ENCODE measurements at regions not wholly inside any gene's neighbourhood (a gene's known extent, or its start where the extent isn't known, plus 50 kb on each side); places are given as distances from the start of the nearest gene placed in this dataset.

DNA sequence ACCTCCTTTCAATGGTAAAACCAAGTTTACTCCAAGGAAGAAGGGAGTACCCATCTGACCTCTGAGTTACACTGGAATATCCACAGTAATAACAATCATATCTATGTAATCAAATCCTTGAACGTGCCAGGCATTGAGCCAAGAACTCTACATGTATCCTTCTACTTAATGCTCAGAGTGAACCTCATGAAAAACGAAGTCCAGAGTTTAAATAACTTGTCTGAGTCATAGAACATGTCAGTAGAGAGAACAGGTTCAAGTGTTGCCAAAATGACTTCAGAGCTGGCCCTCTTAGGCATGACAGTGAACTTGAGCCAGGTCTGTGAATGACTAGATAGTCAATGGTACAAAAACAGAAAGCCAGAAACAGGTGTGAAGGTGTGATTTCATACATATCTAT is 164.1 kb upstream of the ZNF618 start (continued):
- TF ChIP-seq KDM4A (IDR thresholded peaks at IDR 0.05; ENCODE audit: low read depth, low read length, severe bottlenecking) = no peak
- no peak for TF ChIP-seq CHD1 (IDR thresholded peaks at IDR 0.05; ENCODE audit: low read depth, low read length)
- TF ChIP-seq SIN3A (conservative IDR thresholded peaks at IDR 0.05 in 1 of 2, IDR thresholded peaks at IDR 0.05 in 1 of 2; ENCODE audit: low read depth in 1 of 2, low read length in 2 of 2) = no peak
- TF ChIP-seq RAD21 (IDR thresholded peaks at IDR 0.05 in 1 of 2, conservative IDR thresholded peaks at IDR 0.05 in 1 of 2; ENCODE audit: low read depth in 2 of 2, low read length in 2 of 2) = no peak
- no peak for TF ChIP-seq JUN (IDR thresholded peaks at IDR 0.05; ENCODE audit: low read depth, low read length)
- no peak for TF ChIP-seq SIX5 (IDR thresholded peaks at IDR 0.05; ENCODE audit: low read depth, low read length)
